ENCODE measurements at regions not wholly inside any gene's neighbourhood (a gene's known extent, or its start where the extent isn't known, plus 50 kb on each side); places are given as distances from the start of the nearest gene placed in this dataset.

- no peaks in the 10 kb centered on the region for H3K27me3 ChIP-seq (ENCODE audit: insufficient read depth, low read depth, low read length)
Measured at GRCh38 chr4:111136438-111136837, 513.6 kb upstream of the PITX2 start.

GRCh38 chr4:111136967-111137366, 514.1 kb upstream of the PITX2 start:
- H3K79me2 ChIP-seq (replicated peaks; ENCODE audit: insufficient read depth, low read length), result no peaks in the 10 kb centered on the region
- H3K36me3 ChIP-seq (ENCODE audit: insufficient read depth, low read length), result no peaks in the 10 kb centered on the region
- no peak overlapping the region for H3K9ac ChIP-seq (ENCODE audit: low read length)
- H3K4me2 ChIP-seq (ENCODE audit: low read length), result no peak overlapping the region
- no peaks in the 10 kb centered on the region for H3K27me3 ChIP-seq (ENCODE audit: insufficient read depth, low read depth, low read length)
- no peak overlapping the region for H3K4me3 ChIP-seq (ENCODE audit: low read length)
- H4K20me1 ChIP-seq (ENCODE audit: insufficient read depth), result no peaks in the 10 kb centered on the region
- H2AFZ ChIP-seq (ENCODE audit: low read depth, low read length), result no peak overlapping the region
- H3K9me3 ChIP-seq (ENCODE audit: low read length), result no peaks in the 10 kb centered on the region
- H3F3A ChIP-seq (ENCODE audit: insufficient read depth, low read length, poor library complexity, severe bottlenecking), result no peaks in the 10 kb centered on the region
- no peak overlapping the region for H3K27ac ChIP-seq (ENCODE audit: low read length)
- H3K9me2 ChIP-seq (ENCODE audit: insufficient read depth, low read length), result no peaks in the 10 kb centered on the region
- TF ChIP-seq POLR2AphosphoS5 (IDR thresholded peaks at IDR 0.05), result no peak
- no peak for TF ChIP-seq TAF1 (IDR thresholded peaks at IDR 0.05; ENCODE audit: low read depth)
- TF ChIP-seq RAD21 (conservative IDR thresholded peaks at IDR 0.05), result no peak
- TF ChIP-seq EP300 (conservative IDR thresholded peaks at IDR 0.05; ENCODE audit: poor library complexity, severe bottlenecking), result no peak
- TF ChIP-seq REST (IDR thresholded peaks at IDR 0.05; ENCODE audit: borderline replicate concordance), result no peak
- TF ChIP-seq EZH2 (IDR thresholded peaks at IDR 0.05; ENCODE audit: borderline replicate concordance, insufficient read depth, low read length, poor library complexity, severe bottlenecking), result no peak
- TF ChIP-seq SMC3 (conservative IDR thresholded peaks at IDR 0.05; ENCODE audit: poor library complexity), result no peak
- TF ChIP-seq MXI1 (conservative IDR thresholded peaks at IDR 0.05; ENCODE audit: poor library complexity, severe bottlenecking), result no peak

More at GRCh38 chr4:111136438-111136837, 513.6 kb upstream of the PITX2 start:
- Histone ChIP-seq H3K4me3 (ENCODE audit: low read length) (no peak overlapping the region), H3K9me2 (ENCODE audit: insufficient read depth, low read length) (no peaks in the 10 kb centered on the region), H4K20me1 (ENCODE audit: insufficient read depth) (no peaks in the 10 kb centered on the region), H3F3A (ENCODE audit: insufficient read depth, low read length, poor library complexity, severe bottlenecking) (no peaks in the 10 kb centered on the region), H3K36me3 (ENCODE audit: insufficient read depth, low read length) (no peaks in the 10 kb centered on the region), H2AFZ (ENCODE audit: low read depth, low read length) (no peak overlapping the region), H3K4me2 (ENCODE audit: low read length) (no peak overlapping the region), H3K27ac (ENCODE audit: low read length) (no peak overlapping the region), H3K9ac (ENCODE audit: low read length) (no peak overlapping the region), H3K9me3 (ENCODE audit: low read length) (no peaks in the 10 kb centered on the region), H3K79me2 (replicated peaks; ENCODE audit: insufficient read depth, low read length) (no peaks in the 10 kb centered on the region)
- TF ChIP-seq POLR2AphosphoS5 (IDR thresholded peaks at IDR 0.05) (no peak), SMC3 (conservative IDR thresholded peaks at IDR 0.05; ENCODE audit: poor library complexity) (no peak), EZH2 (IDR thresholded peaks at IDR 0.05; ENCODE audit: borderline replicate concordance, insufficient read depth, low read length, poor library complexity, severe bottlenecking) (no peak), REST (IDR thresholded peaks at IDR 0.05; ENCODE audit: borderline replicate concordance) (no peak), MXI1 (conservative IDR thresholded peaks at IDR 0.05; ENCODE audit: poor library complexity, severe bottlenecking) (no peak), TAF1 (IDR thresholded peaks at IDR 0.05; ENCODE audit: low read depth) (no peak), EP300 (conservative IDR thresholded peaks at IDR 0.05; ENCODE audit: poor library complexity, severe bottlenecking) (no peak), CTCF (IDR thresholded peaks at IDR 0.05; ENCODE audit: poor library complexity, severe bottlenecking) (no peak), RAD21 (conservative IDR thresholded peaks at IDR 0.05) (no peak)
